Keratinocyte (primary cell): ENCODE measurements at regions not wholly inside any gene's neighbourhood (a gene's known extent, or its start where the extent isn't known, plus 50 kb on each side); places are given as distances from the start of the nearest gene placed in this dataset.

Experiments used
- DNase-seq: peaks from one replicate; pipeline ENCODE4 v3.0.0-alpha.2; 2011; ENCODE audit warnings: low read depth, missing footprints, low spot score
- FAIRE-seq: peaks from 2 replicates; lab custom pipeline; 2011; peaks lifted over from hg19 to GRCh38; lab: Jason Lieb, UNC
- H2AFZ ChIP-seq: 2 replicates; pipeline ENCODE4 v1.6.0; 2012; ENCODE audit warnings: low read length, control low read depth, inconsistent platforms; ENCODE audit not compliant: control insufficient read depth
- H3K27ac ChIP-seq: 2 replicates; pipeline ENCODE4 v1.5.1; 2011; ENCODE audit warnings: low read length; ENCODE audit not compliant: control insufficient read depth, insufficient read depth
- H3K27me3 ChIP-seq: 3 replicates; pipeline ENCODE4 v1.6.0; 2011; ENCODE audit warnings: low read length; ENCODE audit not compliant: control insufficient read depth, insufficient read depth; ENCODE audit errors: extremely low read depth
- H3K36me3 ChIP-seq, 2 experiments: 2 replicates in 1 of 2; 3 replicates in 1 of 2; pipeline ENCODE4 v1.5.1; 2011; ENCODE audit warnings: low read length in 2 of 2, mild to moderate bottlenecking in 1 of 2; ENCODE audit not compliant: control insufficient read depth in 2 of 2, insufficient read depth in 2 of 2; ENCODE audit errors: extremely low read depth in 1 of 2
- H3K4me1 ChIP-seq: 3 replicates; pipeline ENCODE4 v1.5.1; 2011; ENCODE audit warnings: low read length; ENCODE audit not compliant: control insufficient read depth, insufficient read depth; ENCODE audit errors: extremely low read depth
- H3K4me2 ChIP-seq: 3 replicates; pipeline ENCODE4 v1.6.0; 2011; ENCODE audit warnings: low read depth, low read length; ENCODE audit not compliant: control insufficient read depth, insufficient read depth; ENCODE audit errors: extremely low read depth
- H3K4me3 ChIP-seq, 3 experiments: fragments of 200-600 bp in 1 of 3; sonication (generic) in 1 of 3; 2 replicates in 2 of 3; 3 replicates in 1 of 3; pipeline ENCODE4 v1.5.1; 2011 to 2016; ENCODE audit warnings: low read length in 3 of 3, mild to moderate bottlenecking in 3 of 3, control low read depth in 2 of 3, inconsistent platforms in 1 of 3, low read depth in 1 of 3, mixed read lengths in 1 of 3, mixed run types in 1 of 3, moderate library complexity in 1 of 3; ENCODE audit not compliant: control insufficient read depth in 2 of 3, insufficient read depth in 2 of 3; ENCODE audit errors: extremely low read depth in 1 of 3
- H3K79me2 ChIP-seq: 2 replicates; pipeline ENCODE4 v1.6.0; 2012; ENCODE audit warnings: low read length; ENCODE audit not compliant: control insufficient read depth, insufficient read depth
- H3K9ac ChIP-seq: 3 replicates; pipeline ENCODE4 v1.6.0; 2011; ENCODE audit warnings: low read length; ENCODE audit not compliant: control insufficient read depth, insufficient read depth; ENCODE audit errors: extremely low read depth
- H3K9me1 ChIP-seq: 3 replicates; pipeline ENCODE4 v1.6.0; 2011; ENCODE audit warnings: low read length; ENCODE audit not compliant: control insufficient read depth, insufficient read depth; ENCODE audit errors: extremely low read depth
- H3K9me3 ChIP-seq: 2 replicates; pipeline ENCODE4 v1.5.1; 2012; ENCODE audit warnings: low read depth, low read length; ENCODE audit not compliant: control insufficient read depth
- H4K20me1 ChIP-seq: 3 replicates; pipeline ENCODE4 v1.6.0; 2011; ENCODE audit warnings: low read length; ENCODE audit not compliant: control insufficient read depth, insufficient read depth; ENCODE audit errors: extremely low read depth
- EZH2 ChIP-seq: IDR thresholded peaks from one replicate; pipeline ENCODE4 v1.6.1; 2012; ENCODE audit warnings: inconsistent platforms, mild to moderate bottlenecking, low read length, moderate library complexity
- dilution Hi-C: fragments of 300-500 bp; cut with MboI; formaldehyde crosslinking; loops from one replicate; pipeline ENCODE4 v1.7.0; 2020; ENCODE audit warnings: low sequenced_read_pairs; ENCODE audit not compliant: extremely low pct_ligation_motif_present
- TF ChIP-seq, protein P1 (sequence below), 3 experiments: IDR thresholded peaks in 1 of 3; conservative IDR thresholded peaks in 1 of 3; optimal IDR thresholded peaks in 1 of 3; 2 replicates in 2 of 3; 3 replicates in 1 of 3; pipeline versions ENCODE3 to v1.5.1; 2011; ENCODE audit warnings: low read length in 3 of 3, mild to moderate bottlenecking in 3 of 3, moderate library complexity in 2 of 3, control low read depth in 1 of 3, inconsistent platforms in 1 of 3; ENCODE audit not compliant: insufficient read depth in 2 of 3; ENCODE audit errors: extremely low read depth in 1 of 3

DNA sequence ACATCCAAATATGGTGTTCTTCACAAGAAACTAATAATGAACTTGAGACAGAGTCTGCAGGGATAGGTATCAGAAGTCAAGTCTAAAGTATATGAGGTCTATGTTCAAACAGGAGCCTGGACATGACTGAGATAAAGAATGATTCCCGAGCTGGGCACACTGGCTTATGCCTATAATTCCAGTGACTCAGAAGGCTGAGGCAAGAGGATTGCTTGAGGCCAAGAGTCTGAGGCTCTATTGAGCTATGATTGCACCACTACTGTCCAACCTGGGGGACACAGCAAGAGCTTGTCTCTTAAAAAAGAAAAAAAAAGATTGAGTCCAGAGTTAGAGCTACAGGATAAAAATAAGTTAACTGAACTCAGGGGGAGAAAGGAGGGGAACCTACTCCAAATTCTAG lies 246.5 kb downstream of the LRRN1 start:
- Histone ChIP-seq H3K27ac (no peak overlapping the region), H3K36me3 (no peaks in the 10 kb centered on the region), H3K4me2 (no peak overlapping the region), H3K9ac (no peak overlapping the region), H2AFZ (no peak overlapping the region), H4K20me1 (no peaks in the 10 kb centered on the region), H3K79me2 (no peaks in the 10 kb centered on the region), H3K9me1 (no peaks in the 10 kb centered on the region), H3K4me1 (no peaks in the 10 kb centered on the region), H3K27me3 (no peaks in the 10 kb centered on the region), H3K4me3 (no peak overlapping the region), H3K9me3 (no peaks in the 10 kb centered on the region)
- dilution Hi-C loops: no loop called here
- FAIRE-seq (no peak), DNase-seq (no peak)
- TF ChIP-seq, protein P1, sequence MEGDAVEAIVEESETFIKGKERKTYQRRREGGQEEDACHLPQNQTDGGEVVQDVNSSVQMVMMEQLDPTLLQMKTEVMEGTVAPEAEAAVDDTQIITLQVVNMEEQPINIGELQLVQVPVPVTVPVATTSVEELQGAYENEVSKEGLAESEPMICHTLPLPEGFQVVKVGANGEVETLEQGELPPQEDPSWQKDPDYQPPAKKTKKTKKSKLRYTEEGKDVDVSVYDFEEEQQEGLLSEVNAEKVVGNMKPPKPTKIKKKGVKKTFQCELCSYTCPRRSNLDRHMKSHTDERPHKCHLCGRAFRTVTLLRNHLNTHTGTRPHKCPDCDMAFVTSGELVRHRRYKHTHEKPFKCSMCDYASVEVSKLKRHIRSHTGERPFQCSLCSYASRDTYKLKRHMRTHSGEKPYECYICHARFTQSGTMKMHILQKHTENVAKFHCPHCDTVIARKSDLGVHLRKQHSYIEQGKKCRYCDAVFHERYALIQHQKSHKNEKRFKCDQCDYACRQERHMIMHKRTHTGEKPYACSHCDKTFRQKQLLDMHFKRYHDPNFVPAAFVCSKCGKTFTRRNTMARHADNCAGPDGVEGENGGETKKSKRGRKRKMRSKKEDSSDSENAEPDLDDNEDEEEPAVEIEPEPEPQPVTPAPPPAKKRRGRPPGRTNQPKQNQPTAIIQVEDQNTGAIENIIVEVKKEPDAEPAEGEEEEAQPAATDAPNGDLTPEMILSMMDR (optimal IDR thresholded peaks at IDR 0.05 in 1 of 3, IDR thresholded peaks at IDR 0.05 in 1 of 3, conservative IDR thresholded peaks at IDR 0.05 in 1 of 3; ENCODE audit: extremely low read depth in 1 of 3, insufficient read depth in 2 of 3, low read length in 3 of 3): no peak
- TF ChIP-seq EZH2: no peak

DNA sequence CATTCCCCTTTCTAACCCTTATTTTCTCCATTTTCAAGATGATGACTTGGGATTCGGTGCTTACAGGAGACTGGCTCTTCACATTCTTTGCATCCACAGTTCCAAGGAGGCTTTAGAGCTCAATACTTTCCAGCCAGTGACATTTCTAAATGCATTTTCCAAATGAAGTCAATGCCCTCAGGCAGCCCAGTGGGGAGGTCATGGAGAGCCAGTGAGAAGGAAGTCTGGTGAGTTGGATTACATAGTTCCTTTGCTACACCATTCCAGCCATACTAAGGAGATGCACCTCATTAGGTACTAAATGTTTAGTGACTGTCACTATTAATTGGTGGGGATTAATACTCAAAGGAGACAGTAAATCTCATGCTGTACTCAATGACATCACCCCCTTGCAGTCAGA lies 248.1 kb downstream of the LRRN1 start:
- H3K79me2 ChIP-seq: no peaks in the 10 kb centered on the region
- no peak overlapping the region for H3K4me2 ChIP-seq
- no peaks in the 10 kb centered on the region for H3K9me3 ChIP-seq
- TF ChIP-seq, protein P1 (optimal IDR thresholded peaks at IDR 0.05 in 1 of 3, IDR thresholded peaks at IDR 0.05 in 1 of 3, conservative IDR thresholded peaks at IDR 0.05 in 1 of 3; ENCODE audit: extremely low read depth in 1 of 3, insufficient read depth in 2 of 3, low read length in 3 of 3): no peak
- no peak for TF ChIP-seq EZH2
- no peak overlapping the region for H2AFZ ChIP-seq
- DNase-seq: no peak
- no peak overlapping the region for H3K27ac ChIP-seq
- H4K20me1 ChIP-seq: no peaks in the 10 kb centered on the region
- no peak for FAIRE-seq
- dilution Hi-C loops: no loop called here
- no peak overlapping the region for H3K4me3 ChIP-seq
- no peak overlapping the region for H3K9ac ChIP-seq
- H3K4me1 ChIP-seq: no peaks in the 10 kb centered on the region
- no peaks in the 10 kb centered on the region for H3K27me3 ChIP-seq
- H3K9me1 ChIP-seq: no peaks in the 10 kb centered on the region
- no peaks in the 10 kb centered on the region for H3K36me3 ChIP-seq
